ENCODE measurements at regions not wholly inside any gene's neighbourhood (a gene's known extent, or its start where the extent isn't known, plus 50 kb on each side); places are given as distances from the start of the nearest gene placed in this dataset.

GRCh38 chr4:90012918-90013317 is 114.3 kb upstream of the CCSER1 start:
- no peak for TF ChIP-seq CTCF (tag by site-specific recombination; IDR thresholded peaks at IDR 0.05)
- no peak for TF ChIP-seq ZNF621 (tag by site-specific recombination; IDR thresholded peaks at IDR 0.05)
- no peak for TF ChIP-seq ZNF311 (tag by site-specific recombination; IDR thresholded peaks at IDR 0.05; ENCODE audit: borderline replicate concordance)
- TF ChIP-seq ZNF274 (IDR thresholded peaks at IDR 0.05; ENCODE audit: low read length): no peak
- no peak for TF ChIP-seq ZNF274 (tag by site-specific recombination; IDR thresholded peaks at IDR 0.05; ENCODE audit: borderline replicate concordance)
- no peak for TF ChIP-seq ZBTB26 (tag by site-specific recombination; optimal IDR thresholded peaks at IDR 0.05)
- no peak for TF ChIP-seq PRDM1 (tag by site-specific recombination; IDR thresholded peaks at IDR 0.05)
- no peak for TF ChIP-seq ZBTB21 (tag by site-specific recombination; IDR thresholded peaks at IDR 0.05)
